Ectodermal cell (in vitro differentiated cells): ENCODE measurements at regions not wholly inside any gene's neighbourhood (a gene's known extent, or its start where the extent isn't known, plus 50 kb on each side); places are given as distances from the start of the nearest gene placed in this dataset.
"Not testable (repeated sequence)": the region's sequence is repeated elsewhere in the genome, so short reads cannot be mapped to it uniquely, and the experiment has no call there.

Experiments used
- H3K27ac ChIP-seq: 2 replicates; pipeline ENCODE4 v1.7.0; 2013; ENCODE audit warnings: mild to moderate bottlenecking, low read depth, low read length; ENCODE audit not compliant: insufficient read depth, poor library complexity, severe bottlenecking
- H3K27me3 ChIP-seq: 2 replicates; pipeline ENCODE4 v1.7.0; 2013; ENCODE audit warnings: mild to moderate bottlenecking, low read length; ENCODE audit not compliant: insufficient read depth, control insufficient read depth, poor library complexity, severe bottlenecking
- H3K36me3 ChIP-seq: one replicate; pipeline ENCODE4 v1.7.0; 2013; ENCODE audit warnings: low read length; ENCODE audit not compliant: control insufficient read depth, insufficient read depth
- H3K4me1 ChIP-seq: one replicate; pipeline ENCODE4 v1.7.0; 2013; ENCODE audit warnings: low read length; ENCODE audit not compliant: control insufficient read depth, insufficient read depth
- H3K4me3 ChIP-seq: 2 replicates; pipeline ENCODE4 v1.7.0; 2013; ENCODE audit warnings: low read depth, low read length, control low read depth; ENCODE audit not compliant: insufficient read depth
- H3K9me3 ChIP-seq: 2 replicates; pipeline ENCODE4 v1.7.0; 2013; ENCODE audit warnings: mild to moderate bottlenecking, low read length, moderate library complexity; ENCODE audit not compliant: control insufficient read depth
- WGBS, 2 experiments: methylation state at CpG; one replicate each; pipeline ENCODE4 v1.1.7; 2013; ENCODE audit warnings: missing lambda C conversion rate in 2 of 2; 5-methylcytosine and 5-hydroxymethylcytosine counted together

- Histone ChIP-seq H3K27me3 (no peaks in the 10 kb centered on the region), H3K4me3 (no peak overlapping the region), H3K4me1 (no peaks in the 10 kb centered on the region), H3K9me3 (no peaks in the 10 kb centered on the region), H3K36me3 (no peaks in the 10 kb centered on the region), H3K27ac (no peak overlapping the region)
- WGBS, 2 experiments: 81 to 87% methylated on average over 7 of the region's 8 CpGs
Measured at GRCh38 chr11:134950692-134951304, 538.8 kb upstream of the B3GAT1 start.

- Histone ChIP-seq H3K27ac (no peak overlapping the region), H3K36me3 (no peaks in the 10 kb centered on the region), H3K4me3 (no peak overlapping the region), H3K9me3 (no peaks in the 10 kb centered on the region), H3K27me3 (no peaks in the 10 kb centered on the region), H3K4me1 (no peaks in the 10 kb centered on the region)
- WGBS, 2 experiments: 94 to 98% methylated on average over 11 of the region's 11 CpGs
Measured at GRCh38 chr11:134949121-134950090, 537.4 kb upstream of the B3GAT1 start.

DNA sequence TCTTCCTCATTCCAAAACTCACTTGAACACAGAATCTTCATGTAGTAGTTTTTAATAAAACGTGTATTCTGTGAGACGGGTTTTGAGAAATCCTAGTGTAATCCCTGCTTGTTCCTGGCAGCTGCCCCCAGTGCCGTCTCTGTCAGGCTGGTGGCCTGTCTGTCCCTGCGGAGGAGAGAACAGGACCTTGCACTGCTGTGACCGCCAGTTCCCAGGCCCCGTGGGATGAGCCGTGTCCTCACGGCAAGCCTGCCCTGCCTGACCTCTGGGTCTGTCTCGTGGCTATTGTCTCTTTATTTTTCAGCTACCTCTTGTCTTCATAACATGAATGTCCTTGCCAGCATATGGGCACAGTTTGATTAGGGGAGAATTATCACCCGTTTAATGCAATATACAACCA is 535.5 kb upstream of the B3GAT1 start:
- H3K4me3 ChIP-seq: no peak overlapping the region
- H3K27ac ChIP-seq: no peak overlapping the region
- 92 to 95% methylated on average over 10 of the region's 10 CpGs for WGBS, 2 experiments
- no peaks in the 10 kb centered on the region for H3K4me1 ChIP-seq
- no peaks in the 10 kb centered on the region for H3K9me3 ChIP-seq
- H3K36me3 ChIP-seq: no peaks in the 10 kb centered on the region
- no peaks in the 10 kb centered on the region for H3K27me3 ChIP-seq

DNA sequence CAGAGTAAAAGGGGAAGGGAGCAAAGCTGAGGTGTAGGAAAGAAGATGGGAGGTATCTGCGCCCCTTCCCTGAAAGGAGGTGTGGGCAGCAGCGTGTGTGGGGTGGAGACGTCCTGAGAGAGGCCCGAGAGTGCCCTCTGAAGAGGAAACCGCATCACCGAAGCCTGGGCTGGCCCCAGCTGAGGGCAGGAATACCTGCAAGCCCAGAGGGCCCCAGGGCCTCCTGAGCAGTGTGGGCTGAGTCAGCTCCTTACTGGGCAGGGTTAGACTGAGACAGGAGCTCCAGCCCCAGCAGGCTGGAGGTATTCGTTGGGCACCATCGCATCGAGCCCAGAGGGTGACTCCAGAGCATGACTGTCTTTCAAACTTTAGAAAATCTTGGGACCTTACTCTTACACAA is 534.0 kb upstream of the B3GAT1 start:
- WGBS, 2 experiments: 81 to 83% methylated on average over 9 of the region's 9 CpGs
- Histone ChIP-seq H3K9me3 (no peaks in the 10 kb centered on the region), H3K27ac (no peak overlapping the region), H3K4me3 (no peak overlapping the region), H3K36me3 (no peaks in the 10 kb centered on the region), H3K27me3 (no peaks in the 10 kb centered on the region), H3K4me1 (peaks cover 4% of the 10 kb centered on the region)

- no peak overlapping the region for H3K4me3 ChIP-seq
- WGBS, 2 experiments: 93 to 94% methylated on average over 10 of the region's 10 CpGs
- H3K9me3 ChIP-seq: no peaks in the 10 kb centered on the region
- no peaks in the 10 kb centered on the region for H3K27me3 ChIP-seq
- peaks cover 15% of the 10 kb centered on the region for H3K4me1 ChIP-seq
- H3K27ac ChIP-seq: no peak overlapping the region
- no peaks in the 10 kb centered on the region for H3K36me3 ChIP-seq
Measured at GRCh38 chr11:134944986-134945385, 532.9 kb upstream of the B3GAT1 start.

- WGBS, 2 experiments: 84 to 85% methylated on average over 5 of the region's 5 CpGs
- H3K4me1 ChIP-seq: peaks cover 21% of the 10 kb centered on the region
- H3K27me3 ChIP-seq: no peaks in the 10 kb centered on the region
- H3K4me3 ChIP-seq: no peak overlapping the region
- H3K9me3 ChIP-seq: no peaks in the 10 kb centered on the region
- H3K27ac ChIP-seq: no peak overlapping the region
- H3K36me3 ChIP-seq: no peaks in the 10 kb centered on the region
Measured at GRCh38 chr11:134944131-134944530, 532.1 kb upstream of the B3GAT1 start.

DNA sequence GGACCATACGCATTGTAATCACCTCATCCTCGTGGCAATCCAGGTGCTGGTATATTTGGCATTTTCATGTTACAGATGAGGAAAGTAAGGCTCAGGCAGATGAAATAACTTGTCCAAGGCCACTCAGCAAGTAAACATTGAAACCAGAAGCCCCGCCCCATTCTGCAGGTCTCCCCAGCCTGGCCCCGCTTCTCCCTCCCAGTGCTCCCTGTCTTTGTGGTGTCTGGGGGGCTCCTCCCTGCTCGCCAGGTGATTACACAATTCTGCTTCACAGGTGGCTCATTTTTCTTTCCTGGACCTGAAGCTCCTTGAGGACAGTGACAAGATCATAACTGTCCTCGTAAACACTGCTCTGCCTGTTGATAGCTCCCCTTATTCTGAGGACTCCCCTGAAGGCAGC is 531.5 kb upstream of the B3GAT1 start:
- H3K4me1 ChIP-seq: peaks cover 27% of the 10 kb centered on the region
- H3K27me3 ChIP-seq: no peaks in the 10 kb centered on the region
- no peak overlapping the region for H3K4me3 ChIP-seq
- no peaks in the 10 kb centered on the region for H3K9me3 ChIP-seq
- H3K36me3 ChIP-seq: no peaks in the 10 kb centered on the region
- no peak overlapping the region for H3K27ac ChIP-seq
- 91 to 97% methylated on average over 6 of the region's 6 CpGs for WGBS, 2 experiments

GRCh38 chr11:134942681-134943080 is 530.6 kb upstream of the B3GAT1 start:
- Histone ChIP-seq H3K27ac (no peak overlapping the region), H3K4me3 (no peak overlapping the region), H3K36me3 (no peaks in the 10 kb centered on the region), H3K27me3 (no peaks in the 10 kb centered on the region), H3K9me3 (no peaks in the 10 kb centered on the region), H3K4me1 (peaks cover 29% of the 10 kb centered on the region)
- WGBS, 2 experiments: 78 to 83% methylated on average over 11 to 12 of the region's 12 CpGs

DNA sequence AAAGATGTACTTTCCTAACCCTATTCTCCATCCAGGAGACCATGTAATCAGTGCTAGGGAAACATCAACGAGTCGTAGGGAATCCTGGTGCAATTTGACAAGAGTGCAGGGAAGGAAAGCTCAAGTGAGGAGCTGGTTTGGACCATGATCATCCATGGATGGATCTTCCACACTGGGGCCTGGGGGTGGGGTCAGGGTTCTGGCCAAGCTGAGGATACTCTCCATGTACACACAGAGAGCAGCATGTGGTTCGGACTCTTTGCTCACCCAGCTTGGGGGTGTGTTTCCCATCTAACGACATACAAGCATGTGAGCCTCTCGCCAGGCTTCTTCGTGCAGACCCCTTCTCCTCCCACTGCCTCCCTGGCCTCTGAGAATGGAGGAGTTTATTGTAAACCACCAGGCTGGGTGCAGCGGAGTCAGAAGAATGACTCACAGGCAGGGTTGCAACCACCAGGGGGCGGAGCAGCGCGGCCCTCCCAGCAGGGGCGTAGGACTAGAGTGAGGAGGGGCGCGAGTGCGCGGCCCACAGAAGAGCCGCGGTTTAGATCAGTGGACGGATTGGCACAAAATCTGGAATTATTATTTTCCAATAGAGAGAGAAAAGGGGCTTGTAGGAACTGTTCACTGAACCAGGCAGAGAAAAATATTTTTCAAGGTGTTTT is 530.0 kb upstream of the B3GAT1 start:
- not testable (repeated sequence) for H3K9me3 ChIP-seq, H3K4me3 ChIP-seq, H3K36me3 ChIP-seq, H3K27me3 ChIP-seq, H3K27ac ChIP-seq
- 43 to 46% methylated on average over 17 to 18 of the region's 18 CpGs for WGBS, 2 experiments
- H3K4me1 ChIP-seq: peaks cover 29% of the 10 kb centered on the region

GRCh38 chr11:134941326-134941725 is 529.3 kb upstream of the B3GAT1 start:
- no peak overlapping the region for H3K4me3 ChIP-seq
- no peaks in the 10 kb centered on the region for H3K36me3 ChIP-seq
- H3K27me3 ChIP-seq: no peaks in the 10 kb centered on the region
- H3K4me1 ChIP-seq: peaks cover 29% of the 10 kb centered on the region
- no peak overlapping the region for H3K27ac ChIP-seq
- H3K9me3 ChIP-seq: no peaks in the 10 kb centered on the region
- WGBS, 2 experiments: 90 to 94% methylated on average over 5 of the region's 5 CpGs
